ENCODE measurements at regions not wholly inside any gene's neighbourhood (a gene's known extent, or its start where the extent isn't known, plus 50 kb on each side); places are given as distances from the start of the nearest gene placed in this dataset.

DNA sequence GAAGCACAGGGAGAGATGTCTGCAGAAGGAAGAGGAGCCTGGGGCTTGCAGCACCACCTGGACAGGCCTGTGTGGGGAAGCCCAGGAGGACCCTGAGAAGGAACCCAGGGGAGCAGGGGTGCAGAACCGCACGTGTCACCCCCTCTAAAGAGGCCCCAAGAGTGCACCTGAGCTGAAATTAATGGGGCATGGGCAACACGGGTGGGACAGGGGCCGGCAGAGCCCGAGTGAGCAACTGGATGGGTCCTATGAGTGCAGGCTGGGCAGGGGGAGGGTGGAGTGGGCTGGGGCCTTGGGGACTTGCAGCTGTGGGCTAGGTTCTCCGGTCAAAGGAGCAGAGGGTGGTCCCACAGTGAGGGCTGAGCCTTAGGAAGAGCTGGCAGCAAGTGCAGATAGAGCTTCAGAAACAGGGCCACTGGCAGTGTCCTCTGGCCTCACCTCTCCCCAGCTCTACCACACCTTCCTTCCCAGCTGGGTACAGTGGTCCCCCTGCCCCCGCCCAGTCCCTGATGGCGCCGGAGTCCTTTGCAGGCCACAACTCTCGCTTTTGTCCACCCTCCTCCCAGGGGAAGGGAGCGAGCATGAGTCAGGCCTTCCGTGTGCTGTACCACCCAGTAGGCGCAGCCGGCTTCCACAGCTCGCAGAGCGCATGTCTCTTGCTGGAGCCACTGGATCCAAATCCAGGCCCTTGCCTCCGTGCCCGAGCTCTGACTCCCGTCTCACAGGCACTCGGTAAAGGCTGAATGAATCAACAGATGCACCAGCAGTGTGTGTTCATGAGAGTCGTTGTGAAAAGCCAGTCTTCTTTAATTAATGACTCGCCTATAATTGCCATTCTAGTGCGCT is 131.6 kb downstream of the HMX1 start:
- ATAC-seq, result no peak
- DNase-seq, result no peak
- H3K36me3 ChIP-seq, result no peaks in the 10 kb centered on the region
- intact Hi-C loops (cut with DNase I), result no loop called here
- WGBS, 4 donors, result 68 to 78% (median 69%) methylated on average over 22 to 23 of the region's 23 CpGs
- no peak overlapping the region for H3K27ac ChIP-seq
- H3K9me3 ChIP-seq, result no peaks in the 10 kb centered on the region
- H3K4me3 ChIP-seq, result no peak overlapping the region
- H3K4me1 ChIP-seq, result no peaks in the 10 kb centered on the region
- H3K27me3 ChIP-seq, result peaks cover 0 to 29% (median 4%) of the 10 kb centered on the region in 9 donors
- no peak for TF ChIP-seq POLR2A (IDR thresholded peaks at IDR 0.05)
- TF ChIP-seq CTCF (IDR thresholded peaks at IDR 0.05), result no peak

DNA sequence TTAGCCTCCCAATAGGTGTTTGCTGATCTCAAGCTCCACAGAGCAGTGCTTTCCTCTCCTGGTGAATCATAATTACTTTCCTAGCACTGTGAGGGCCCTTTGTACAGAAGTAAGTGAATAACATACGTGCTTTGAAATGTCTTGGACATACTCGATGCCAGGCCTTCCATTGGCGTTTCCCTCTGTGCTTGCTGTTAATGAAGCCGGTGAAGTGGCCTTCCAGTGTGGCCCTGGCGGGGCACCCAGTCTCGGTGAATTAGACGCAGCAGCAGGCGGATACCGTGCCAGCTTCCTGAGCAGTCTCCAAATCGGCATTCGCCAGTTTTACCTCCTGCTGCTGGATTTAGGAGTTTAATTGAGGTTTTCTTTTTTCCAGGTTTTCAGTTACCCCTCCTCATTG is 132.3 kb downstream of the HMX1 start:
- H3K27me3 ChIP-seq, result peaks cover 0 to 24% (median 2%) of the 10 kb centered on the region in 9 donors
- ATAC-seq (no peak), DNase-seq (no peak)
- peaks cover 0 to 5% (median 0%) of the 10 kb centered on the region in 12 donors for H3K9me3 ChIP-seq
- H3K4me1 ChIP-seq, result no peaks in the 10 kb centered on the region
- intact Hi-C loops (cut with DNase I), result no loop called here
- 83 to 91% (median 88%) methylated on average over 11 of the region's 11 CpGs for WGBS, 4 donors
- TF ChIP-seq CTCF (IDR thresholded peaks at IDR 0.05) (no peak), POLR2A (IDR thresholded peaks at IDR 0.05) (no peak)
- H3K36me3 ChIP-seq, result no peaks in the 10 kb centered on the region
- H3K27ac ChIP-seq, result no peak overlapping the region
- H3K4me3 ChIP-seq, result no peak overlapping the region

- intact Hi-C loops (cut with DNase I), result no loop called here
- DNase-seq (no peak), ATAC-seq (no peak)
- H3K4me3 ChIP-seq, result no peak overlapping the region
- peaks cover 0 to 13% (median 0%) of the 10 kb centered on the region in 12 donors for H3K9me3 ChIP-seq
- H3K4me1 ChIP-seq, result no peaks in the 10 kb centered on the region
- H3K27ac ChIP-seq, result no peak overlapping the region
- TF ChIP-seq POLR2A (IDR thresholded peaks at IDR 0.05) (no peak), CTCF (IDR thresholded peaks at IDR 0.05) (no peak)
- no peaks in the 10 kb centered on the region for H3K36me3 ChIP-seq
- 68 to 90% (median 79%) methylated on average over 7 to 15 of the region's 15 CpGs for WGBS, 4 donors
- H3K27me3 ChIP-seq, result peaks cover 0 to 17% (median 0%) of the 10 kb centered on the region in 9 donors
These were observed 133.1 kb downstream of the HMX1 start for GRCh38 chr4:8738471-8738931.

DNA sequence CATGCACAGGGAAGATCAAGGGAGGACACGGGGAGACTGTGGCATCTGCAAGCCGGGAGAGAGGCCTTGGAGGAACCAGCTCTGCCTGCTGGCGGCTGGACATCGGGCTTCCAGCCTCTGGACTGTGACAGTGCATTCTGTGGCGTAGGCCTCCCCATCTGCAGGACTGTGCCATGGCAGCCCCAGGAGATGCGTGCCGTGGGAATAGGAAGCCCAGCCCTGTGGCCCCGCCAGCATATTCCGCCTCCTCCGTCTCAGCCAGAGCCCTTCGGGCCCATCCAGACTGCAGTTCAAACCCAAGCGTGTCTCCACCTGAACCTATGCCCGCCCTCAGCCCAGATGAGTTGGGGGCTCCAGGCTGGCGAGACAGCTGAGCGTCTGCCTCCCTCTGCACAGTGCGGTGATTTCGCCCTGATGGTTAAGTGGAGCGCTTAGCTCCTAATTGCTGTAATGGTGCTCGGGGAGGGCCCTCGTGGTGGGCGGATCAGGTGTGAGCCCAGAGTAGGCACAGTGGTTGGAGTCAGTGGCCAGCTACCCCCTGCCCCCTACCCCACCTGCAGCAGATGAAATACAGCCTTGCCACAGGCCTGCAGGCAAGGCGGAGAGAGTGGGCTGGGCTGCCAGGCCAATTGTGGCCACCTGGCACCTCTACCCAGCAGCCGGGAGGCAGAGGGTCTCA is 133.9 kb downstream of the HMX1 start:
- ATAC-seq, result no peak
- 85 to 89% (median 86%) methylated on average over 21 to 23 of the region's 23 CpGs for WGBS, 4 donors
- intact Hi-C loops (cut with DNase I), result no loop called here

More for the DNA sequence above, 133.9 kb downstream of the HMX1 start:
- H3K27me3 ChIP-seq, result peaks cover 0 to 11% (median 0%) of the 10 kb centered on the region in 9 donors
- TF ChIP-seq POLR2A (IDR thresholded peaks at IDR 0.05), result no peak
- no peak for TF ChIP-seq CTCF (IDR thresholded peaks at IDR 0.05)
- H3K4me3 ChIP-seq, result no peak overlapping the region
- H3K27ac ChIP-seq, result no peak overlapping the region
- H3K9me3 ChIP-seq, result peaks cover 0 to 19% (median 0%) of the 10 kb centered on the region in 12 donors
- no peaks in the 10 kb centered on the region for H3K36me3 ChIP-seq
- DNase-seq, result no peak
- no peaks in the 10 kb centered on the region for H3K4me1 ChIP-seq
